Left lung (tissue), 4 donors: ENCODE measurements at regions not wholly inside any gene's neighbourhood (a gene's known extent, or its start where the extent isn't known, plus 50 kb on each side); places are given as distances from the start of the nearest gene placed in this dataset.

ENCODE experiments used
- ATAC-seq: fragments of 200-7000 bp; cut with Tn5 transposase; one replicate; pipeline ENCODE4 v1.9.1; 2020; ENCODE audit warnings: moderate library complexity
- DNase-seq, 4 donors: peaks; one replicate each; pipeline ENCODE4 v3.0.0-alpha.2; 2013 to 2020
- H3K27ac ChIP-seq, 2 donors: fragments of 200-600 bp; sonication (generic) in 1 of 2; one replicate each; pipeline versions ENCODE4 v1.5.0 to v1.8.0; 2020 to 2021
- H3K27me3 ChIP-seq, 2 donors: fragments of 200-600 bp; sonication (generic) in 1 of 2; one replicate each; pipeline versions ENCODE4 v1.5.0 to v1.8.0; 2020 to 2021
- H3K36me3 ChIP-seq, 2 donors: fragments of 200-600 bp; sonication (generic) in 1 of 2; one replicate each; pipeline versions ENCODE4 v1.5.0 to v1.8.0; 2020 to 2021
- H3K4me1 ChIP-seq, 2 donors: fragments of 200-600 bp; one replicate each; pipeline ENCODE4 v1.8.0; 2021
- H3K4me3 ChIP-seq, 2 donors: fragments of 200-600 bp; sonication (generic) in 1 of 2; one replicate each; pipeline versions ENCODE4 v1.5.0 to v1.8.0; 2020 to 2021; ENCODE audit warnings: mild to moderate bottlenecking in 1 of 2
- H3K9me3 ChIP-seq, 2 donors: fragments of 200-600 bp; sonication (generic) in 1 of 2; one replicate each; pipeline versions ENCODE4 v1.5.0 to v1.8.0; 2020 to 2021
- intact Hi-C, 2 donors: fragments of 100-400 bp; cut with DNase I; formaldehyde crosslinking; loops; one replicate each; pipeline versions ENCODE4 v1.11.2 to v1.14.2; 2022
- TF ChIP-seq, protein P1 (sequence below), 2 donors: fragments of 200-600 bp; sonication (generic) in 1 of 2; IDR thresholded peaks; one replicate each; pipeline versions ENCODE4 v1.5.0 to v1.8.0; 2021; ENCODE audit warnings: antibody characterized with exemption in 2 of 2
- donor health status: DM: no; HTN: yes; CAD: no.
- donor health status: DM: no; HTN: no; CAD: no.

DNA sequence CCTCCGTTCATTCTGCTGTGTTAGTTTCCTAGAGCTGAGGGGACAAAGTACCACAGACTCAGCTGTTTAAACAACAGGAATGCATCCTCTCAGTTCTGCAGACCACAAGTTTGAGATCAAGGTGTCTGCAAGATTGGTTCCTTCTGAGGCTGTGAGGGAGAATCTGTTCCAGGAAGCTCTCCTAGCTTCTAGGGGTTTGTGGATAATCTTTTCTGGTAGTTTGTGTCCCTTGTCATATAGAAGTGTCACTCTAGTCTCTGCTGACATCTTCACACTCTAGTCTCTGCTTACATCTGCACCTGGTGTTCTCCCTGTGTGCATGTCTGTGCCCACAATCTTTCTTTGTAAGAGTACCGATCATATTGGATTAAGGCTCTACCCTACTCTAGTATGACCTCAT is 581.8 kb downstream of the RNF144A start:
- H3K4me1 ChIP-seq: no peaks in the 10 kb centered on the region
- no peaks in the 10 kb centered on the region for H3K9me3 ChIP-seq
- H3K4me3 ChIP-seq: no peak overlapping the region
- H3K36me3 ChIP-seq: no peaks in the 10 kb centered on the region
- no peak overlapping the region for H3K27ac ChIP-seq
- intact Hi-C loops: no loop called here
- DNase-seq (no peak), ATAC-seq (no peak)
- H3K27me3 ChIP-seq: no peaks in the 10 kb centered on the region
- TF ChIP-seq, protein P1, sequence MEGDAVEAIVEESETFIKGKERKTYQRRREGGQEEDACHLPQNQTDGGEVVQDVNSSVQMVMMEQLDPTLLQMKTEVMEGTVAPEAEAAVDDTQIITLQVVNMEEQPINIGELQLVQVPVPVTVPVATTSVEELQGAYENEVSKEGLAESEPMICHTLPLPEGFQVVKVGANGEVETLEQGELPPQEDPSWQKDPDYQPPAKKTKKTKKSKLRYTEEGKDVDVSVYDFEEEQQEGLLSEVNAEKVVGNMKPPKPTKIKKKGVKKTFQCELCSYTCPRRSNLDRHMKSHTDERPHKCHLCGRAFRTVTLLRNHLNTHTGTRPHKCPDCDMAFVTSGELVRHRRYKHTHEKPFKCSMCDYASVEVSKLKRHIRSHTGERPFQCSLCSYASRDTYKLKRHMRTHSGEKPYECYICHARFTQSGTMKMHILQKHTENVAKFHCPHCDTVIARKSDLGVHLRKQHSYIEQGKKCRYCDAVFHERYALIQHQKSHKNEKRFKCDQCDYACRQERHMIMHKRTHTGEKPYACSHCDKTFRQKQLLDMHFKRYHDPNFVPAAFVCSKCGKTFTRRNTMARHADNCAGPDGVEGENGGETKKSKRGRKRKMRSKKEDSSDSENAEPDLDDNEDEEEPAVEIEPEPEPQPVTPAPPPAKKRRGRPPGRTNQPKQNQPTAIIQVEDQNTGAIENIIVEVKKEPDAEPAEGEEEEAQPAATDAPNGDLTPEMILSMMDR (IDR thresholded peaks at IDR 0.05): no peak

DNA sequence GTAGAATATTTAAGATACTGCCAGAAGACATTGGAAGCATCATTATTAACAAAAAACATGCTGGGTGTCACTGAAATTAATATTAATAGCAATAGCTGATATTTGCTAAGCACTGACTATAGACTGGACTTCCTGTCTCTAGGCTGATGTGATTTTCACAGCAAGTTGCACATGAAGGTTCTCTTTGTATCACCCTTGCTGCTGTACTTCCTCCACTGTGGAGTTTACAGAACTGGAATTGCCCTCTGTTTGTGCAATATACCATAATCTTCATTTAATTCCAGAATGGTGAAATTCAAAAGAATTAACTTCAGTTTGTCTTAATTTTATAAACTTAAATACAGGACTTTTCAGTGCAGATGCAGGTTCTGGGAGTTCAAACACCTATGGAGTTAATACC is 585.1 kb downstream of the RNF144A start:
- Histone ChIP-seq H3K36me3 (no peaks in the 10 kb centered on the region), H3K9me3 (no peaks in the 10 kb centered on the region), H3K27me3 (no peaks in the 10 kb centered on the region), H3K4me1 (no peaks in the 10 kb centered on the region), H3K27ac (no peak overlapping the region), H3K4me3 (no peak overlapping the region)
- ATAC-seq (no peak), DNase-seq (no peak)
- TF ChIP-seq, protein P1 (IDR thresholded peaks at IDR 0.05): no peak
- intact Hi-C loops: no loop called here

DNA sequence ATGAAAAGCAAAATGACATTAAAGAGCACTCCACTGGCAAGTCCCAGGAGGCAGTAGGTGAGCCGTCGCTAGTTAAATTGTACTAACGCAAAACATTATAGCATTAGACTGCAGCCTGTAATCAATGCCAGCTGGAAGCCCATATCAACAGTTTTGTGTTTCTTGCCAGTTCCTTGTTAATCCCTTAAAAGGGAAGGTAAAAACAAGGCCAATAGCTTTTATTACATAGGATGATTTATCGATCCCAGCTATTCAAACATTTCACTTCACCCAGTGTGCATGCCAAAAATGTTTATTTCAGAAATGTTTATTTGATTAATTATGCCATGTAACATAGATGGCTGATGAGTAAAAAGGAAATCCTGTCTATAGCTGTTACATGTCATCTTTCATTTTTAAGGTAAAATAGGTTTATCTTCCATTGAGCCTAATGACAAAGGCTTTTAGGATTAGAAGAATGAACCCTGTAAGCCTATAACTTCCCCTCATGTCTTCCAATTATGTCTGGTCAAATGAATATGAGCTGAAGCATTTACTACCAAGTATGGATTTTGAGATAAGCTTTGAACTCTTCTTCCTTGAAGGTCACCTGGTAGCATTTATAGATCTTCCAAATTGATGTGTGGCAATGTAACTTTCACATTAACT is 591.2 kb downstream of the RNF144A start:
- Histone ChIP-seq H3K27ac (no peak overlapping the region), H3K36me3 (no peaks in the 10 kb centered on the region), H3K9me3 (no peaks in the 10 kb centered on the region), H3K4me1 (no peaks in the 10 kb centered on the region), H3K4me3 (no peak overlapping the region), H3K27me3 (no peaks in the 10 kb centered on the region)
- DNase-seq (no peak), ATAC-seq (no peak)
- TF ChIP-seq, protein P1 (IDR thresholded peaks at IDR 0.05): no peak
- intact Hi-C loops: no loop called here

DNA sequence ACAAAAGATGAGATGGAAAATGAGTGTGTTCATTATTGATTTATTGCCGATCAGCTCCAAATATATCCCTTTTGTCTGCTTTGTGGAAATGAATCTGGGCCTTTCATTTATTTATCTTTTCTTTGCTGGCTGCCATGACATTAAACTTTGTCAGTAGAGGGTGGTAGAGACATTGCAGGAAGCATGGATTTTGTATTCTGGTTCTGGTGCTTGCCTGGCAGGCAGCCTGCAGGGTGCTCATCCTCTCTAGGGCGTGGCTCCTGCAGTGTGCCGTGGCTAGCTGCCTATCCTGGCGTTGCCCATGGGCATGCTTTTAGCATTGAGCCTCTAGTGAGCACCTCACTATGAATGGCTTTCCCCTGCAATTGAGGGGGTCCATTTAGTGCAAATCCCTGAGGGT is 593.1 kb downstream of the RNF144A start:
- H3K4me3 ChIP-seq: no peak overlapping the region
- intact Hi-C loops: no loop called here
- ATAC-seq: no peak
- H3K4me1 ChIP-seq: no peaks in the 10 kb centered on the region
- H3K9me3 ChIP-seq: no peaks in the 10 kb centered on the region
- H3K27me3 ChIP-seq: no peaks in the 10 kb centered on the region
- H3K27ac ChIP-seq: no peak overlapping the region
- TF ChIP-seq, protein P1 (IDR thresholded peaks at IDR 0.05): no peak
- H3K36me3 ChIP-seq: no peaks in the 10 kb centered on the region
- DNase-seq: no peak

DNA sequence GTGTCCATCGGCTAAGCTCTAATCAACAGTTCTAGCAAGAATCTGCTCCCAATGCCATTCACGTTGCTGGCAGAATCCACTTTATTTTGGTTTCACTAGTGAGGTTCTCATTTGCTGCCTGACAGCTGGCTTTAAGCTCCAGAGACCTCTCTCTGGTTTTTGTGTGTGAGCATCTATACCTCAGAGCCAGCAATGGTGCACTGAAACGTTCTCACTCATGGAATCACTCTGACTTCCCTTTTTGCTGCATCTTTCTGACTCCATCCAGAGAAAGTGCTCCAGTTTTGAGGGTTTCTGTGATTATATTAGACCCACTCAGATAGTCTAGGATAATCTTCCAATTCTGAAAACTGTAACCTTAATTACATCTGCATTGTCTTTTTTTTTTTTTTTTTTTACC is 596.6 kb downstream of the RNF144A start:
- DNase-seq: no peak
- Histone ChIP-seq H3K4me3 (no peak overlapping the region), H3K27ac (no peak overlapping the region), H3K9me3 (no peaks in the 10 kb centered on the region), H3K4me1 (no peaks in the 10 kb centered on the region), H3K36me3 (no peaks in the 10 kb centered on the region), H3K27me3 (no peaks in the 10 kb centered on the region)
- no peak for ATAC-seq
- TF ChIP-seq, protein P1 (IDR thresholded peaks at IDR 0.05): no peak
- intact Hi-C loops: no loop called here
